ENCODE measurements at regions not wholly inside any gene's neighbourhood (a gene's known extent, or its start where the extent isn't known, plus 50 kb on each side); places are given as distances from the start of the nearest gene placed in this dataset.
"Not testable (repeated sequence)": the region's sequence is repeated elsewhere in the genome, so short reads cannot be mapped to it uniquely, and the experiment has no call there.

- H3K4me1 ChIP-seq (replicated peaks in 1 of 4; ENCODE audit: control insufficient read depth in 3 of 4, insufficient read depth in 4 of 4, low read length in 3 of 4); H4K91ac ChIP-seq (replicated peaks; ENCODE audit: insufficient read length, low read length); POLR2A ChIA-PET (ENCODE audit: partially characterized antibody); H3K4me3 ChIP-seq (ENCODE audit: extremely low read depth in 1 of 4, insufficient read depth in 2 of 4, low read depth in 3 of 4, low read length in 4 of 4); H4K20me1 ChIP-seq (replicated peaks in 1 of 2; ENCODE audit: control insufficient read depth in 1 of 2, insufficient read depth in 2 of 2, low read length in 2 of 2); H2AK5ac ChIP-seq (ENCODE audit: low read depth, low read length); H3K56ac ChIP-seq (replicated peaks; ENCODE audit: insufficient read length, low read depth, low read length); H3K36me3 ChIP-seq (ENCODE audit: control insufficient read depth in 2 of 4, insufficient read depth in 4 of 4, low read length in 3 of 4); H3K79me1 ChIP-seq (ENCODE audit: low read depth, low read length); H3K27ac ChIP-seq (ENCODE audit: low read depth, low read length); H3K27me3 ChIP-seq (replicated peaks in 1 of 4; ENCODE audit: control insufficient read depth in 3 of 4, extremely low read depth in 1 of 4, insufficient read depth in 3 of 4, low read length in 3 of 4); FAIRE-seq; H3K23ac ChIP-seq (ENCODE audit: insufficient read length); H3K14ac ChIP-seq (ENCODE audit: insufficient read length); H4K5ac ChIP-seq (ENCODE audit: insufficient read length, low read depth, low read length); H2AFZ ChIP-seq (ENCODE audit: low read length); H2BK12ac ChIP-seq (ENCODE audit: low read depth, low read length); H3K4ac ChIP-seq (replicated peaks; ENCODE audit: insufficient read length, low read depth, low read length); H2BK15ac ChIP-seq (ENCODE audit: low read length); H3K79me2 ChIP-seq (ENCODE audit: control insufficient read depth in 1 of 2, insufficient read depth in 2 of 2, low read length in 2 of 2); H2BK120ac ChIP-seq (replicated peaks; ENCODE audit: low read depth, low read length); H2BK5ac ChIP-seq (ENCODE audit: low read depth, low read length); H4K8ac ChIP-seq (ENCODE audit: extremely low read depth, insufficient read depth, low read length); H3K9ac ChIP-seq (replicated peaks in 1 of 4; ENCODE audit: extremely low read depth in 1 of 4, low read depth in 3 of 4, low read length in 3 of 4); H3K4me2 ChIP-seq (ENCODE audit: insufficient read depth in 1 of 2, low read depth in 2 of 2, low read length in 2 of 2); H3K18ac ChIP-seq (ENCODE audit: extremely low read depth, low read length); DNase-seq (ENCODE audit: low read depth in 1 of 2, low spot score in 2 of 2); H2BK20ac ChIP-seq (ENCODE audit: low read length); H3K23me2 ChIP-seq (ENCODE audit: low read depth, low read length); H3K9me3 ChIP-seq (ENCODE audit: insufficient read depth in 2 of 2, low read depth in 1 of 2, low read length in 1 of 2): not testable (repeated sequence)
- WGBS, 2 experiments (ENCODE audit: extremely low coverage in 1 of 2, insufficient coverage in 1 of 2, insufficient read length in 1 of 2, insufficient replicate concordance in 2 of 2, low coverage in 1 of 2, low lambda C conversion rate in 2 of 2, missing lambda C conversion rate in 1 of 2): 83% methylated on average over 2 of the region's 2 CpGs; no CpG with 5 or more reads in 1 of the 2 experiments
- CTCF ChIA-PET (ENCODE audit: partially characterized antibody): interaction anchor here (1.0 kb wide), 1 partner anchor 15 kb away, joined by 4 read pairs; no protein-coding TSS in a partner anchor
These were observed 77.0 kb downstream of the CCDC74A start for GRCh38 chr2:131604652-131605051.

- H3K79me2 ChIP-seq (ENCODE audit: control insufficient read depth in 1 of 2, insufficient read depth in 2 of 2, low read length in 2 of 2); H3K27ac ChIP-seq (ENCODE audit: low read depth, low read length); H3K4me3 ChIP-seq (ENCODE audit: extremely low read depth in 1 of 4, insufficient read depth in 2 of 4, low read depth in 3 of 4, low read length in 4 of 4); H3K4me2 ChIP-seq (ENCODE audit: insufficient read depth in 1 of 2, low read depth in 2 of 2, low read length in 2 of 2); H3K23ac ChIP-seq (ENCODE audit: insufficient read length); H3K4me1 ChIP-seq (replicated peaks in 1 of 4; ENCODE audit: control insufficient read depth in 3 of 4, insufficient read depth in 4 of 4, low read length in 3 of 4); H3K14ac ChIP-seq (ENCODE audit: insufficient read length); H4K20me1 ChIP-seq (replicated peaks in 1 of 2; ENCODE audit: control insufficient read depth in 1 of 2, insufficient read depth in 2 of 2, low read length in 2 of 2); H2BK120ac ChIP-seq (replicated peaks; ENCODE audit: low read depth, low read length); H3K36me3 ChIP-seq (ENCODE audit: control insufficient read depth in 2 of 4, insufficient read depth in 4 of 4, low read length in 3 of 4); POLR2A ChIA-PET (ENCODE audit: partially characterized antibody); H3K27me3 ChIP-seq (replicated peaks in 1 of 4; ENCODE audit: control insufficient read depth in 3 of 4, extremely low read depth in 1 of 4, insufficient read depth in 3 of 4, low read length in 3 of 4); H2AK5ac ChIP-seq (ENCODE audit: low read depth, low read length); H3K56ac ChIP-seq (replicated peaks; ENCODE audit: insufficient read length, low read depth, low read length); FAIRE-seq; H2BK5ac ChIP-seq (ENCODE audit: low read depth, low read length); CTCF ChIA-PET (ENCODE audit: partially characterized antibody); H2BK15ac ChIP-seq (ENCODE audit: low read length); H3K4ac ChIP-seq (replicated peaks; ENCODE audit: insufficient read length, low read depth, low read length); H4K5ac ChIP-seq (ENCODE audit: insufficient read length, low read depth, low read length); H2AFZ ChIP-seq (ENCODE audit: low read length); DNase-seq (ENCODE audit: low read depth in 1 of 2, low spot score in 2 of 2); H3K9ac ChIP-seq (replicated peaks in 1 of 4; ENCODE audit: extremely low read depth in 1 of 4, low read depth in 3 of 4, low read length in 3 of 4); H3K9me3 ChIP-seq (ENCODE audit: insufficient read depth in 2 of 2, low read depth in 1 of 2, low read length in 1 of 2); H2BK20ac ChIP-seq (ENCODE audit: low read length); H3K18ac ChIP-seq (ENCODE audit: extremely low read depth, low read length); H3K23me2 ChIP-seq (ENCODE audit: low read depth, low read length); H2BK12ac ChIP-seq (ENCODE audit: low read depth, low read length); H4K8ac ChIP-seq (ENCODE audit: extremely low read depth, insufficient read depth, low read length); H3K79me1 ChIP-seq (ENCODE audit: low read depth, low read length); H4K91ac ChIP-seq (replicated peaks; ENCODE audit: insufficient read length, low read length): not testable (repeated sequence)
- WGBS, 2 experiments (ENCODE audit: extremely low coverage in 1 of 2, insufficient coverage in 1 of 2, insufficient read length in 1 of 2, insufficient replicate concordance in 2 of 2, low coverage in 1 of 2, low lambda C conversion rate in 2 of 2, missing lambda C conversion rate in 1 of 2): 87% methylated on average over 1 of the region's 1 CpG; no CpG with 5 or more reads in 1 of the 2 experiments
These were observed 78.7 kb downstream of the CCDC74A start for GRCh38 chr2:131606366-131606765.
